Stimulated activated CD4-positive, alpha-beta T cell treated with anti-CD3 and anti-CD28 coated beads, Interleukin-15, amount 100 ng/mL, for 48 hours (primary cell): ENCODE measurements at regions not wholly inside any gene's neighbourhood (a gene's known extent, or its start where the extent isn't known, plus 50 kb on each side); places are given as distances from the start of the nearest gene placed in this dataset.

Experiments used
- DNase-seq, 2 donors: peaks; one replicate each; pipeline ENCODE4 v3.0.0-alpha.2; 2020; ENCODE audit warnings: low read depth in 2 of 2

- DNase-seq = no peak
Observed at GRCh38 chr11:11044137-11044855, 186.4 kb upstream of the ZBED5 start.

GRCh38 chr11:11043721-11044120 lies 185.9 kb upstream of the ZBED5 start:
- DNase-seq = no peak

GRCh38 chr11:11039208-11039965 lies 181.5 kb upstream of the ZBED5 start:
- no peak for DNase-seq

- no peak for DNase-seq
Observed at GRCh38 chr11:11038782-11039181, 180.9 kb upstream of the ZBED5 start.

GRCh38 chr11:11038352-11038751 lies 180.5 kb upstream of the ZBED5 start:
- DNase-seq = no peak

- DNase-seq = no peak
Observed at GRCh38 chr11:11036848-11037732, 179.2 kb upstream of the ZBED5 start.

- no peak for DNase-seq
Observed at GRCh38 chr11:11036185-11036847, 178.5 kb upstream of the ZBED5 start.

GRCh38 chr11:11035331-11035730 lies 177.5 kb upstream of the ZBED5 start:
- DNase-seq = no peak

- no peak for DNase-seq
Observed at GRCh38 chr11:11034476-11034875, 176.6 kb upstream of the ZBED5 start.

- no peak for DNase-seq
Observed at GRCh38 chr11:11032066-11032465, 174.2 kb upstream of the ZBED5 start.

- no peak for DNase-seq
Observed at GRCh38 chr11:11029027-11029426, 171.2 kb upstream of the ZBED5 start.

- peak; percentile 45 to 68 for DNase-seq
Observed at GRCh38 chr11:11028017-11028692, 170.3 kb upstream of the ZBED5 start.

- no peak for DNase-seq
Observed at GRCh38 chr11:11027288-11027687, 169.4 kb upstream of the ZBED5 start.

- DNase-seq = no peak
Observed at GRCh38 chr11:11025087-11025486, 167.2 kb upstream of the ZBED5 start.

- DNase-seq = no peak
Observed at GRCh38 chr11:11022125-11022730, 164.4 kb upstream of the ZBED5 start.

GRCh38 chr11:11021563-11021962 lies 163.7 kb upstream of the ZBED5 start:
- DNase-seq = no peak

GRCh38 chr11:11020747-11021149 lies 162.9 kb upstream of the ZBED5 start:
- DNase-seq = no peak

- DNase-seq = no peak
Observed at GRCh38 chr11:11020219-11020726, 162.4 kb upstream of the ZBED5 start.

- DNase-seq = no peak
Observed at GRCh38 chr11:11016943-11017342, 159.1 kb upstream of the ZBED5 start.

- no peak for DNase-seq
Observed at GRCh38 chr11:11016068-11016467, 158.2 kb upstream of the ZBED5 start.

GRCh38 chr11:11011617-11012016 lies 153.8 kb upstream of the ZBED5 start:
- DNase-seq = no peak
